Vagina (tissue), 2 donors: ENCODE measurements at regions not wholly inside any gene's neighbourhood (a gene's known extent, or its start where the extent isn't known, plus 50 kb on each side); places are given as distances from the start of the nearest gene placed in this dataset.

Source experiments
- DNase-seq, 2 donors: peaks; one replicate each; pipeline ENCODE4 v3.0.0-alpha.2; 2017; ENCODE audit errors: extremely low spot score in 2 of 2
- H3K27ac ChIP-seq: fragments of 200-600 bp; sonication (generic); one replicate; pipeline ENCODE4 v1.5.1; 2019
- H3K27me3 ChIP-seq: fragments of 200-600 bp; sonication (generic); one replicate; pipeline ENCODE4 v1.5.1; 2019
- H3K36me3 ChIP-seq, 2 donors: fragments of 200-600 bp; sonication (generic); one replicate each; pipeline ENCODE4 v1.5.1; 2017 to 2019
- H3K4me1 ChIP-seq: fragments of 200-600 bp; sonication (generic); one replicate; pipeline ENCODE4 v1.5.1; 2019
- H3K4me3 ChIP-seq, 2 donors: fragments of 200-600 bp; sonication (generic); 1 replicate in 1 of 2; 2 replicates in 1 of 2; pipeline ENCODE4 v1.5.1; 2016 to 2019
- H3K9me3 ChIP-seq: fragments of 200-600 bp; sonication (generic); one replicate; pipeline ENCODE4 v1.5.1; 2019
- CTCF ChIP-seq, 3 experiments: fragments of 450-650 bp in 2 of 3; fragments of 200-600 bp in 1 of 3; sonication (generic) in 1 of 3; IDR thresholded peaks; one replicate each; pipeline ENCODE4 v1.5.1; 2017 to 2019; ENCODE audit warnings: antibody characterized with exemption in 3 of 3, mild to moderate bottlenecking in 2 of 3, moderate library complexity in 2 of 3
- POLR2A ChIP-seq, 2 donors: fragments of 450-650 bp; IDR thresholded peaks; one replicate each; pipeline ENCODE4 v1.6.1; 2017; ENCODE audit warnings: antibody characterized with exemption in 2 of 2, mild to moderate bottlenecking in 2 of 2, moderate library complexity in 2 of 2
- POLR2AphosphoS5 ChIP-seq, 2 donors: sonication (generic); formaldehyde crosslinking; IDR thresholded peaks; one replicate each; pipeline ENCODE4 v1.9.0; 2017; ENCODE audit warnings: antibody characterized with exemption in 2 of 2, mild to moderate bottlenecking in 2 of 2, low read depth in 1 of 2; ENCODE audit not compliant: insufficient read depth in 1 of 2
- intact Hi-C: fragments of 100-400 bp; cut with DNase I; formaldehyde crosslinking; loops from one replicate; pipeline ENCODE4 v1.15.1; 2023

GRCh38 chr4:111963158-111963700 lies 182.0 kb upstream of the FAM241A start:
- no peak overlapping the region for H3K27ac ChIP-seq
- H3K9me3 ChIP-seq, result no peaks in the 10 kb centered on the region
- TF ChIP-seq POLR2AphosphoS5 (IDR thresholded peaks at IDR 0.05; ENCODE audit: insufficient read depth in 1 of 2, low read depth in 1 of 2) (no peak), POLR2A (IDR thresholded peaks at IDR 0.05) (no peak), CTCF (IDR thresholded peaks at IDR 0.05) (no peak)
- intact Hi-C loops, result no loop called here
- H3K36me3 ChIP-seq, result no peaks in the 10 kb centered on the region
- H3K27me3 ChIP-seq, result no peaks in the 10 kb centered on the region
- no peaks in the 10 kb centered on the region for H3K4me1 ChIP-seq
- no peak for DNase-seq
- H3K4me3 ChIP-seq, result no peak overlapping the region

- intact Hi-C loops, result no loop called here
- Histone ChIP-seq H3K27me3 (no peaks in the 10 kb centered on the region), H3K27ac (no peak overlapping the region), H3K4me1 (no peaks in the 10 kb centered on the region), H3K4me3 (no peak overlapping the region), H3K36me3 (no peaks in the 10 kb centered on the region), H3K9me3 (no peaks in the 10 kb centered on the region)
- TF ChIP-seq POLR2AphosphoS5 (IDR thresholded peaks at IDR 0.05; ENCODE audit: insufficient read depth in 1 of 2, low read depth in 1 of 2) (no peak), POLR2A (IDR thresholded peaks at IDR 0.05) (no peak), CTCF (IDR thresholded peaks at IDR 0.05) (no peak)
- no peak for DNase-seq
Observed at GRCh38 chr4:111977419-111977965, 167.8 kb upstream of the FAM241A start.

- Histone ChIP-seq H3K36me3 (no peaks in the 10 kb centered on the region), H3K4me3 (no peak overlapping the region), H3K9me3 (no peaks in the 10 kb centered on the region), H3K27me3 (no peaks in the 10 kb centered on the region), H3K27ac (no peak overlapping the region), H3K4me1 (no peaks in the 10 kb centered on the region)
- TF ChIP-seq CTCF (IDR thresholded peaks at IDR 0.05) (no peak), POLR2AphosphoS5 (IDR thresholded peaks at IDR 0.05; ENCODE audit: insufficient read depth in 1 of 2, low read depth in 1 of 2) (no peak), POLR2A (IDR thresholded peaks at IDR 0.05) (no peak)
- DNase-seq, result no peak
- intact Hi-C loops, result no loop called here
Observed at GRCh38 chr4:111979921-111980320, 165.3 kb upstream of the FAM241A start.

GRCh38 chr4:111982089-111982488 lies 163.2 kb upstream of the FAM241A start:
- H3K27ac ChIP-seq, result no peak overlapping the region
- H3K36me3 ChIP-seq, result no peaks in the 10 kb centered on the region
- H3K4me3 ChIP-seq, result no peak overlapping the region
- intact Hi-C loops, result no loop called here
- no peaks in the 10 kb centered on the region for H3K27me3 ChIP-seq
- no peak for TF ChIP-seq CTCF (IDR thresholded peaks at IDR 0.05)
- TF ChIP-seq POLR2AphosphoS5 (IDR thresholded peaks at IDR 0.05; ENCODE audit: insufficient read depth in 1 of 2, low read depth in 1 of 2), result no peak
- no peak for TF ChIP-seq POLR2A (IDR thresholded peaks at IDR 0.05)
- no peaks in the 10 kb centered on the region for H3K4me1 ChIP-seq
- DNase-seq, result no peak
- no peaks in the 10 kb centered on the region for H3K9me3 ChIP-seq

- intact Hi-C loops, result no loop called here
- H3K9me3 ChIP-seq, result no peaks in the 10 kb centered on the region
- no peak overlapping the region for H3K4me3 ChIP-seq
- no peak overlapping the region for H3K27ac ChIP-seq
- no peak for DNase-seq
- no peaks in the 10 kb centered on the region for H3K27me3 ChIP-seq
- TF ChIP-seq POLR2AphosphoS5 (IDR thresholded peaks at IDR 0.05; ENCODE audit: insufficient read depth in 1 of 2, low read depth in 1 of 2) (no peak), POLR2A (IDR thresholded peaks at IDR 0.05) (no peak), CTCF (IDR thresholded peaks at IDR 0.05) (no peak)
- H3K4me1 ChIP-seq, result no peaks in the 10 kb centered on the region
- H3K36me3 ChIP-seq, result no peaks in the 10 kb centered on the region
Observed at GRCh38 chr4:111984169-111984819, 161.0 kb upstream of the FAM241A start.
